ENCODE measurements at regions not wholly inside any gene's neighbourhood (a gene's known extent, or its start where the extent isn't known, plus 50 kb on each side); places are given as distances from the start of the nearest gene placed in this dataset.

- TF ChIP-seq CTCF (conservative IDR thresholded peaks at IDR 0.05; ENCODE audit: low read depth in 2 of 2), result no peak
- no peak for TF ChIP-seq JUNB (IDR thresholded peaks at IDR 0.05; ENCODE audit: unreplicated experiment)
- no peak for TF ChIP-seq POLR2AphosphoS5 (IDR thresholded peaks at IDR 0.05; ENCODE audit: low read depth)
These were observed 365.7 kb upstream of the CA10 start for GRCh38 chr17:52524096-52524637.

Measured in GM23338 (cell line).